Ovary (tissue), 3 donors: ENCODE measurements at regions not wholly inside any gene's neighbourhood (a gene's known extent, or its start where the extent isn't known, plus 50 kb on each side); places are given as distances from the start of the nearest gene placed in this dataset.
"Not testable (repeated sequence)": the region's sequence is repeated elsewhere in the genome, so short reads cannot be mapped to it uniquely, and the experiment has no call there.

Source experiments
- POLR2A ChIP-seq: fragments of 450-650 bp; IDR thresholded peaks from one replicate; pipeline ENCODE4 v1.6.1; 2017; ENCODE audit warnings: antibody characterized with exemption, mild to moderate bottlenecking, moderate library complexity
- TF ChIP-seq, protein P1 (sequence below), 3 donors: fragments of 450-650 bp in 2 of 3; fragments of 200-600 bp in 1 of 3; IDR thresholded peaks; one replicate each; pipeline versions ENCODE4 v1.5.1 to v1.8.0; 2016 to 2022; ENCODE audit warnings: antibody characterized with exemption in 3 of 3, mild to moderate bottlenecking in 1 of 3
- donor health status: DM: no; HTN: no; CAD: no.

GRCh38 chr21:10409786-10410185 lies 111.6 kb upstream of the TPTE start:
- TF ChIP-seq, protein P1, sequence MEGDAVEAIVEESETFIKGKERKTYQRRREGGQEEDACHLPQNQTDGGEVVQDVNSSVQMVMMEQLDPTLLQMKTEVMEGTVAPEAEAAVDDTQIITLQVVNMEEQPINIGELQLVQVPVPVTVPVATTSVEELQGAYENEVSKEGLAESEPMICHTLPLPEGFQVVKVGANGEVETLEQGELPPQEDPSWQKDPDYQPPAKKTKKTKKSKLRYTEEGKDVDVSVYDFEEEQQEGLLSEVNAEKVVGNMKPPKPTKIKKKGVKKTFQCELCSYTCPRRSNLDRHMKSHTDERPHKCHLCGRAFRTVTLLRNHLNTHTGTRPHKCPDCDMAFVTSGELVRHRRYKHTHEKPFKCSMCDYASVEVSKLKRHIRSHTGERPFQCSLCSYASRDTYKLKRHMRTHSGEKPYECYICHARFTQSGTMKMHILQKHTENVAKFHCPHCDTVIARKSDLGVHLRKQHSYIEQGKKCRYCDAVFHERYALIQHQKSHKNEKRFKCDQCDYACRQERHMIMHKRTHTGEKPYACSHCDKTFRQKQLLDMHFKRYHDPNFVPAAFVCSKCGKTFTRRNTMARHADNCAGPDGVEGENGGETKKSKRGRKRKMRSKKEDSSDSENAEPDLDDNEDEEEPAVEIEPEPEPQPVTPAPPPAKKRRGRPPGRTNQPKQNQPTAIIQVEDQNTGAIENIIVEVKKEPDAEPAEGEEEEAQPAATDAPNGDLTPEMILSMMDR (IDR thresholded peaks at IDR 0.05), result not testable (repeated sequence)
- TF ChIP-seq POLR2A, result not testable (repeated sequence)
